ENCODE measurements at regions not wholly inside any gene's neighbourhood (a gene's known extent, or its start where the extent isn't known, plus 50 kb on each side); places are given as distances from the start of the nearest gene placed in this dataset.

- TF ChIP-seq CTCF (IDR thresholded peaks at IDR 0.05; ENCODE audit: low read length): no peak
- TF ChIP-seq EZH2 (IDR thresholded peaks at IDR 0.05; ENCODE audit: borderline replicate concordance, low read length): no peak
- no peak overlapping the region for H2AFZ ChIP-seq (ENCODE audit: low read length)
- no peaks in the 10 kb centered on the region for H3K9me3 ChIP-seq (ENCODE audit: low read length)
- no peaks in the 10 kb centered on the region for H3K27me3 ChIP-seq (ENCODE audit: insufficient read depth, low read length)
- no peaks in the 10 kb centered on the region for H3K9me2 ChIP-seq (ENCODE audit: low read depth, low read length)
- H3K9ac ChIP-seq (ENCODE audit: low read length): no peak overlapping the region
- no peaks in the 10 kb centered on the region for H3K79me2 ChIP-seq (ENCODE audit: insufficient read depth, low read length)
- H4K20me1 ChIP-seq (ENCODE audit: insufficient read depth, low read length): no peaks in the 10 kb centered on the region
- H3K27ac ChIP-seq (ENCODE audit: low read depth, low read length, poor library complexity, severe bottlenecking): no peak overlapping the region
- no peak overlapping the region for H3K4me2 ChIP-seq (ENCODE audit: low read length)
- no peaks in the 10 kb centered on the region for H3K36me3 ChIP-seq (ENCODE audit: insufficient read depth, low read length)
- no peaks in the 10 kb centered on the region for H3K4me1 ChIP-seq (ENCODE audit: insufficient read depth, low read length, severe bottlenecking)
- no peak overlapping the region for H3K4me3 ChIP-seq (ENCODE audit: low read depth, low read length, poor library complexity, severe bottlenecking)
- H3F3A ChIP-seq (ENCODE audit: insufficient read depth, low read length): no peaks in the 10 kb centered on the region
Measured at GRCh38 chr10:28879246-28879645, 201.9 kb downstream of the BAMBI start.

- TF ChIP-seq EZH2 (IDR thresholded peaks at IDR 0.05; ENCODE audit: borderline replicate concordance, low read length): no peak
- TF ChIP-seq CTCF (IDR thresholded peaks at IDR 0.05; ENCODE audit: low read length): no peak
- H3F3A ChIP-seq (ENCODE audit: insufficient read depth, low read length): no peaks in the 10 kb centered on the region
- H3K9me3 ChIP-seq (ENCODE audit: low read length): no peaks in the 10 kb centered on the region
- H3K79me2 ChIP-seq (ENCODE audit: insufficient read depth, low read length): no peaks in the 10 kb centered on the region
- no peaks in the 10 kb centered on the region for H4K20me1 ChIP-seq (ENCODE audit: insufficient read depth, low read length)
- no peaks in the 10 kb centered on the region for H3K9me2 ChIP-seq (ENCODE audit: low read depth, low read length)
- H3K27me3 ChIP-seq (ENCODE audit: insufficient read depth, low read length): no peaks in the 10 kb centered on the region
- H3K9ac ChIP-seq (ENCODE audit: low read length): no peak overlapping the region
- no peak overlapping the region for H2AFZ ChIP-seq (ENCODE audit: low read length)
- H3K4me3 ChIP-seq (ENCODE audit: low read depth, low read length, poor library complexity, severe bottlenecking): no peak overlapping the region
- H3K4me2 ChIP-seq (ENCODE audit: low read length): no peak overlapping the region
- H3K27ac ChIP-seq (ENCODE audit: low read depth, low read length, poor library complexity, severe bottlenecking): no peak overlapping the region
- no peaks in the 10 kb centered on the region for H3K36me3 ChIP-seq (ENCODE audit: insufficient read depth, low read length)
- no peaks in the 10 kb centered on the region for H3K4me1 ChIP-seq (ENCODE audit: insufficient read depth, low read length, severe bottlenecking)
Measured at GRCh38 chr10:28879875-28880682, 202.8 kb downstream of the BAMBI start.

GRCh38 chr10:28880683-28880950, 203.3 kb downstream of the BAMBI start:
- Histone ChIP-seq H3K27ac (ENCODE audit: low read depth, low read length, poor library complexity, severe bottlenecking) (no peak overlapping the region), H3K9ac (ENCODE audit: low read length) (no peak overlapping the region), H3K9me3 (ENCODE audit: low read length) (no peaks in the 10 kb centered on the region), H3K4me3 (ENCODE audit: low read depth, low read length, poor library complexity, severe bottlenecking) (no peak overlapping the region), H3K79me2 (ENCODE audit: insufficient read depth, low read length) (no peaks in the 10 kb centered on the region), H3F3A (ENCODE audit: insufficient read depth, low read length) (no peaks in the 10 kb centered on the region), H3K36me3 (ENCODE audit: insufficient read depth, low read length) (no peaks in the 10 kb centered on the region), H3K4me2 (ENCODE audit: low read length) (no peak overlapping the region), H3K27me3 (ENCODE audit: insufficient read depth, low read length) (no peaks in the 10 kb centered on the region), H3K9me2 (ENCODE audit: low read depth, low read length) (no peaks in the 10 kb centered on the region), H2AFZ (ENCODE audit: low read length) (no peak overlapping the region), H3K4me1 (ENCODE audit: insufficient read depth, low read length, severe bottlenecking) (no peaks in the 10 kb centered on the region), H4K20me1 (ENCODE audit: insufficient read depth, low read length) (no peaks in the 10 kb centered on the region)
- no peak for TF ChIP-seq EZH2 (IDR thresholded peaks at IDR 0.05; ENCODE audit: borderline replicate concordance, low read length)
- TF ChIP-seq CTCF (IDR thresholded peaks at IDR 0.05; ENCODE audit: low read length): no peak

Measured in OCI-LY1 (cell line).